ENCODE measurements at regions not wholly inside any gene's neighbourhood (a gene's known extent, or its start where the extent isn't known, plus 50 kb on each side); places are given as distances from the start of the nearest gene placed in this dataset.

DNA sequence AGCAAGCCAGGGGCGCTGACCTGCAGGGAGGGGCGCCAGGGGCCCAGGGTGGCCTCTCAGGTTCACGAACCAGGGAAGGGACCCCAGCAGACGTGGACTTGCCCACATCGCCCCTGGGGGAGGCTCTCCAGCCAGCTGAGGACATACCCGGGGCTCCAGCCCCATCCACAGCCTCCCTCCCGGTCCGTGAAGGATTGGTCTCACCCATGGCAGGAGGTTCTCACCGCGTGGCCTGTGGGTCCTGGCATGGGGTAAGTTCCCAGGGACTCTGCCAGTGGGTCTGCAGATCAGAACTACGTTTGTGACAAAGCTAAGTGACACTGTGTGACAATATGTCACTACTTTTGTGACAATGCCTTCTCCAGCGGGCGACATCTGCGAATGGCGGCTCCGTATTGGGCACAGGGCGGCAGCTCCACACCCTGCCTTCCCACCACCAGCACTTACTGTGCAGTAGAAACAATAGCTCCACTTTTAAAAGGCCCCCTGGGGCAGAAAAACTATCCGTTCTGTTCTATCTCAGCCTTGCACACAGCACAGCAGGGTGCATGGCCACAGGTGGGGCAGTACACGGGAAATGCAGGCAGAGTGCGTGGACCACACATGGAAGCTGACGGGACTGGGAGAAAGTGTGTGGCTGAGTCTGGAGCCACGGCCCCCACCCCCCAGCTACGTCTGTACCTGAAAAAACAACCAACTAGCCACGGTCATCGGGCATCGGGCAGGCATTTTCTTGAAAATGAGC lies 65.2 kb upstream of the CTDP1 start:
- no peaks in the 10 kb centered on the region for H3K9me3 ChIP-seq (ENCODE audit: control insufficient read depth, insufficient read depth, low read length)
- no peaks in the 10 kb centered on the region for H3K36me3 ChIP-seq (ENCODE audit: control insufficient read depth, insufficient read depth, low read length)
- H3K27me3 ChIP-seq (ENCODE audit: control insufficient read depth, insufficient read depth, low read length) = no peaks in the 10 kb centered on the region
- H3K4me1 ChIP-seq (ENCODE audit: control insufficient read depth, insufficient read depth, low read length) = no peaks in the 10 kb centered on the region
- H3K9ac ChIP-seq (ENCODE audit: low read depth, low read length) = no peak overlapping the region
- H3K4me3 ChIP-seq (ENCODE audit: low read depth, low read length) = no peak overlapping the region

DNA sequence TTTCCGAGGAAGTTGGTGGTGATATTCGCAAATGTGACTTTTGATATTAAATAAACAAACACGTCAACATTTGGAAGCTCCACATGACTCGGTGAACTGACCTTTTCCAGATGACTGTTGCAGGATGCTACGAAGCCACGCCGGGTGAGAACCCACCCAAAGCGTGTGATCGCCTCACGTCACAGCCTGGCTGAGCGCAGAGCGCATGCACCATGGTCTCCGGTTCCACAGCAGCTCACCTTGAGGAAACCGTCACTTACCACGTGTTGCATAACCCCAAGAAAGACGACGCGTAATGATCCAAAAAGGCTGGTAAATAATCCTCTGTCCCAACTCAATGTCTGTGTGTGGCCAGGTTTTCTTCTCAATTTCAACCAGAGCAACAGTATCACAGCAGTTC lies 64.5 kb upstream of the CTDP1 start:
- Histone ChIP-seq H3K9ac (ENCODE audit: low read depth, low read length) (no peak overlapping the region), H3K4me3 (ENCODE audit: low read depth, low read length) (no peak overlapping the region), H3K9me3 (ENCODE audit: control insufficient read depth, insufficient read depth, low read length) (no peaks in the 10 kb centered on the region), H3K4me1 (ENCODE audit: control insufficient read depth, insufficient read depth, low read length) (no peaks in the 10 kb centered on the region), H3K36me3 (ENCODE audit: control insufficient read depth, insufficient read depth, low read length) (no peaks in the 10 kb centered on the region), H3K27me3 (ENCODE audit: control insufficient read depth, insufficient read depth, low read length) (no peaks in the 10 kb centered on the region)

GRCh38 chr18:79615586-79615985 lies 64.0 kb upstream of the CTDP1 start:
- Histone ChIP-seq H3K4me3 (ENCODE audit: low read depth, low read length) (no peak overlapping the region), H3K9ac (ENCODE audit: low read depth, low read length) (no peak overlapping the region), H3K27me3 (ENCODE audit: control insufficient read depth, insufficient read depth, low read length) (no peaks in the 10 kb centered on the region), H3K4me1 (ENCODE audit: control insufficient read depth, insufficient read depth, low read length) (no peaks in the 10 kb centered on the region), H3K9me3 (ENCODE audit: control insufficient read depth, insufficient read depth, low read length) (no peaks in the 10 kb centered on the region), H3K36me3 (ENCODE audit: control insufficient read depth, insufficient read depth, low read length) (no peaks in the 10 kb centered on the region)

DNA sequence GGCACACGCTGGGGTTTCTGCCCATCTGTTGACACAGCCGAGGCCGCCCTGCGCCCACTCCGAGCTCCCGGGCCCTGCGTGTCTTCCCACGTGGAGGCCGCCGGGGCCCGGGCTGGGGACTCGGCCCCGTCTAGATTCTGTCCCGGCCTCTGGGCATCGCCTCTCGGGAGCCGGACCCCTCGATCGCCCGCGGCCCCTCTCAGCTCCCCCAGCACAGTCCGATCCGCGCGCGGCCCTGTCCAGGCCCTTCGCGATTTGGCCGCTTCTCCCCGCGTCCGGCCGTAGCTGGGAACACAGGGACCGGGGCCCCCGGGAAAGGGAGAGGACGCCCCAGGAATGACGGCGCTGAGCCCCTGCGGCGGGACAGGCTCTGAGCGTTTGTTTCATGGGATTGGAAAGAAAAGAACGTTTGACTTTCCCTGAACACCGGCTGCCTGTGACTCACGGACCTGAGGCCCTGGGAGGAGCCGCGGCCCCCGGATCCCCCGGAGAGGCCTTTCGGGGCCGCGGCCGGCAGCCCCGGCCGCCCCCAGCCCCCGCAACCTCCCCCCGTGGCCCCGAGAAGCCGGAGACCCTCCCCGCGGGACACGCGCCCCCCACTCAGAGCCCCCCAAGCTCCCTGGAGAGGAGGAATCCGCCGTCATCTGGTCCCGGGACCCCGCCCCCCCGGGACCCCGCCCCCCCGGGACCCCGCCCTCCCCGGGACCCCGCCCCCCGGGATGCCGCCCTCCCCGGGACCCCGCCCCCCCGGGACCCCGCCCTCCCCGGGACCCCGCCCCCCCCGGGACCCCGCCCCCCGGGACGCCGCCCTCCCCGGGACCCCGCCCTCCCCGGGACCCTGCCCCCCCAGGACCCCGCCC lies 62.7 kb upstream of the CTDP1 start:
- peak overlapping the region; percentile 41 for H3K4me3 ChIP-seq (ENCODE audit: low read depth, low read length)
- no peak overlapping the region for H3K9ac ChIP-seq (ENCODE audit: low read depth, low read length)
- H3K4me1 ChIP-seq (ENCODE audit: control insufficient read depth, insufficient read depth, low read length) = no peaks in the 10 kb centered on the region
- H3K9me3 ChIP-seq (ENCODE audit: control insufficient read depth, insufficient read depth, low read length) = no peaks in the 10 kb centered on the region
- H3K27me3 ChIP-seq (ENCODE audit: control insufficient read depth, insufficient read depth, low read length) = no peaks in the 10 kb centered on the region
- no peaks in the 10 kb centered on the region for H3K36me3 ChIP-seq (ENCODE audit: control insufficient read depth, insufficient read depth, low read length)

- Histone ChIP-seq H3K9ac (ENCODE audit: low read depth, low read length) (no peak overlapping the region), H3K4me3 (ENCODE audit: low read depth, low read length) (no peak overlapping the region), H3K27me3 (ENCODE audit: control insufficient read depth, insufficient read depth, low read length) (no peaks in the 10 kb centered on the region), H3K9me3 (ENCODE audit: control insufficient read depth, insufficient read depth, low read length) (no peaks in the 10 kb centered on the region), H3K4me1 (ENCODE audit: control insufficient read depth, insufficient read depth, low read length) (peaks cover 5% of the 10 kb centered on the region), H3K36me3 (ENCODE audit: control insufficient read depth, insufficient read depth, low read length) (no peaks in the 10 kb centered on the region)
Measured at GRCh38 chr18:79617511-79618500, 61.8 kb upstream of the CTDP1 start.

DNA sequence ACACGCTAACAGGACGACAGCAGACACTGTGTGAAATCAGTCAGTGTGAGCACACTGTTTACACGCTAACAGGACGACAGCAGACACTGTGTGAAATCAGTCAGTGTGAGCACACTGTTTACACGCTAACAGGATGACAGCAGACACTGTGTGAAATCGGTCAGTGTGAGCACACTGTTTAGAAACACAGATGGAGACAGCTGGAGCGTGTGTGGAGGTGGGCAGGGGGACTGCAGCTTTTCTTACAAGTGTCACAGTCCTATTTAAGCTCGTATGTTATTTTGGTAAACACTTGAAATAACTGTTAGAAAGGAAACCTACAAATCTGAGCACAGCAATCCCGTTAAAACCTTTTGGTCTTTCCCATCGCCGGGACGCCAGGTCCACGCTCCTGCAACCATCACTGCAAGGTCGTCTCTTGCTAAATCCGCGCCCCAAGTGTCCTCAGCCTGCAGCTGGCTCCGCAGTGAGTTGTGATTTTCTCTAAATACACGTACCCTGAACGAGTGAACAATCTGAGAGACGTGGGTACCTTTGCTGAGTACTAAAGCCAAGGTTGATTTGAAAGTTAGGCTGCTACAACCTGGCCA lies 58.9 kb upstream of the CTDP1 start:
- Histone ChIP-seq H3K4me3 (ENCODE audit: low read depth, low read length) (no peak overlapping the region), H3K27me3 (ENCODE audit: control insufficient read depth, insufficient read depth, low read length) (no peaks in the 10 kb centered on the region), H3K9ac (ENCODE audit: low read depth, low read length) (no peak overlapping the region), H3K9me3 (ENCODE audit: control insufficient read depth, insufficient read depth, low read length) (no peaks in the 10 kb centered on the region), H3K36me3 (ENCODE audit: control insufficient read depth, insufficient read depth, low read length) (no peaks in the 10 kb centered on the region), H3K4me1 (ENCODE audit: control insufficient read depth, insufficient read depth, low read length) (peaks cover 5% of the 10 kb centered on the region)

- Histone ChIP-seq H3K4me1 (ENCODE audit: control insufficient read depth, insufficient read depth, low read length) (peaks cover 5% of the 10 kb centered on the region), H3K9me3 (ENCODE audit: control insufficient read depth, insufficient read depth, low read length) (no peaks in the 10 kb centered on the region), H3K9ac (ENCODE audit: low read depth, low read length) (no peak overlapping the region), H3K36me3 (ENCODE audit: control insufficient read depth, insufficient read depth, low read length) (no peaks in the 10 kb centered on the region), H3K27me3 (ENCODE audit: control insufficient read depth, insufficient read depth, low read length) (no peaks in the 10 kb centered on the region), H3K4me3 (ENCODE audit: low read depth, low read length) (no peak overlapping the region)
Measured at GRCh38 chr18:79621501-79621900, 58.1 kb upstream of the CTDP1 start.

- Histone ChIP-seq H3K4me3 (ENCODE audit: low read depth, low read length) (no peak overlapping the region), H3K4me1 (ENCODE audit: control insufficient read depth, insufficient read depth, low read length) (peaks cover 5% of the 10 kb centered on the region), H3K36me3 (ENCODE audit: control insufficient read depth, insufficient read depth, low read length) (no peaks in the 10 kb centered on the region), H3K27me3 (ENCODE audit: control insufficient read depth, insufficient read depth, low read length) (no peaks in the 10 kb centered on the region), H3K9ac (ENCODE audit: low read depth, low read length) (no peak overlapping the region), H3K9me3 (ENCODE audit: control insufficient read depth, insufficient read depth, low read length) (no peaks in the 10 kb centered on the region)
Measured at GRCh38 chr18:79622004-79622403, 57.6 kb upstream of the CTDP1 start.

DNA sequence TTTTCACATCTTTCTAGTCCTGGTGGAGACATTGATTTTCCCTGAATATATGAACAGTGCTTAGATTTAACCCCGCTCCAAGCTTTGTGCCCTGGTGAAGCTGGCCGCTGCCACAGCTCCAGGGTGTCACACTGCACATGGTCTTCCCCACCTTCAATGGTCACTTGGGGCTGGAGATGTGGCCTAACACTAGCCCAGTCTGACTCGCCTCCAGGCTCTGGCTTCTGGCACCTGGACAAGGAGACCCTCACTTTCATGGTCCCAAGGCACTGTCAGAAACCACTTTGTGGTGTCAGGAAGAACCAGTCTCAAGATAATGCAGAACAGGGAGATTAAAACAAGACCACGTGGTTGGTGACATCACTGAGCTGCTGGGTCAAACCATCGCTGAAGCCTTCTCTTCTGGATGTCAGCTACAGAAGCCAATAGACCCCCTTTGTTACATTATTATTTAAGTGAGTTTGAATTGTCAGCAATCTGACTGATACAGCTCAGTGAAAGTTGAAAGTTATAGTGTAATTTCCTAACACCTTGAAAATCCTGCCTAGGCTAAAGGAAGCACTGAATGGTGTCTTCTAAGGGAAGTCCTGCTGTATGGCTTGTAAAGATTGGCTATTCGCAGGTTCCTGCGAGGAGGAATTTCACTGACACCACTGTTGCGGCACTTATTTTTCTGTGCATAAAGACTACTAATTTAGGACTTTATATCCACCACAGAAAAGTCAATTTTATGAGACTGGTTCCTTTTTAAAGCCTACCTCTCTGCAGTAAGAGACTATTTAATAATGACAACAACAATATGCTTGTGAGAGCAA lies 55.0 kb upstream of the CTDP1 start:
- H3K4me1 ChIP-seq (ENCODE audit: control insufficient read depth, insufficient read depth, low read length) = peaks cover 5% of the 10 kb centered on the region

GRCh38 chr18:79625195-79625923 lies 54.2 kb upstream of the CTDP1 start:
- Histone ChIP-seq H3K4me3 (ENCODE audit: low read depth, low read length) (no peak overlapping the region), H3K9me3 (ENCODE audit: control insufficient read depth, insufficient read depth, low read length) (no peaks in the 10 kb centered on the region), H3K4me1 (ENCODE audit: control insufficient read depth, insufficient read depth, low read length) (peaks cover 5% of the 10 kb centered on the region), H3K36me3 (ENCODE audit: control insufficient read depth, insufficient read depth, low read length) (no peaks in the 10 kb centered on the region), H3K27me3 (ENCODE audit: control insufficient read depth, insufficient read depth, low read length) (no peaks in the 10 kb centered on the region), H3K9ac (ENCODE audit: low read depth, low read length) (no peak overlapping the region)

More for the DNA sequence above, 55.0 kb upstream of the CTDP1 start:
- Histone ChIP-seq H3K9ac (ENCODE audit: low read depth, low read length) (no peak overlapping the region), H3K27me3 (ENCODE audit: control insufficient read depth, insufficient read depth, low read length) (no peaks in the 10 kb centered on the region), H3K4me3 (ENCODE audit: low read depth, low read length) (no peak overlapping the region), H3K36me3 (ENCODE audit: control insufficient read depth, insufficient read depth, low read length) (no peaks in the 10 kb centered on the region), H3K9me3 (ENCODE audit: control insufficient read depth, insufficient read depth, low read length) (no peaks in the 10 kb centered on the region)
